ENCODE measurements at regions not wholly inside any gene's neighbourhood (a gene's known extent, or its start where the extent isn't known, plus 50 kb on each side); places are given as distances from the start of the nearest gene placed in this dataset.
"Not testable (repeated sequence)": the region's sequence is repeated elsewhere in the genome, so short reads cannot be mapped to it uniquely, and the experiment has no call there.

DNA sequence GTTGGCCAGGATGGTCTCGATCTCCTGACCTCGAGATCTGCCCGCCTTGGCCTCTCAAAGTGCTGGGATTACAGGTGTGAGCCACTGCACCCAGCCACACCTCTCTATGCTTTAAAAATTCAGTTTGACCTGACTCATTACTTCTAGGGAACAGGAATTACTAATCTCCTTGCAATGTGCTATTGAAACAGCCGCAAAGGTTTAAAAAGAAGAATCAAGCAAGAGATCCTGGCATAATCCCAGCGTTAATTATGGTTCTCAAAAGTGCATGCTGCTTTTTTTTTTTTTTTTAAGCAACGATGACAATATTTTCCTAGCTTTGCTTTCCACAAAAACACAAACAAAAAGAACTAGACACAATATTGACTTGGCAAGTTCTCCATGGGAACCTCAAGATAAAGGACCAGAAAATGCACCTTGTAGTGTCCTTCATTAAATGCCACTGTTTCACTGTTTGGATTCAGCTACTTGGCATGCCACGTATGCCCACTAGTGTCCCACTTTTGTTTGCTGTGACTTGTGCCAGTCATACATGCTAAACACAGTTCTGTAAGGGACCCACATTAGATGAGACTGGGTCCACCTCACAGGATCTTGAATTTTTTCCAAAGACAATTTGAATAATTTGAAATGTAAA is 112.6 kb upstream of the PPARGC1A start:
- no peak for DNase-seq (ENCODE audit: low read depth in 2 of 2)

DNA sequence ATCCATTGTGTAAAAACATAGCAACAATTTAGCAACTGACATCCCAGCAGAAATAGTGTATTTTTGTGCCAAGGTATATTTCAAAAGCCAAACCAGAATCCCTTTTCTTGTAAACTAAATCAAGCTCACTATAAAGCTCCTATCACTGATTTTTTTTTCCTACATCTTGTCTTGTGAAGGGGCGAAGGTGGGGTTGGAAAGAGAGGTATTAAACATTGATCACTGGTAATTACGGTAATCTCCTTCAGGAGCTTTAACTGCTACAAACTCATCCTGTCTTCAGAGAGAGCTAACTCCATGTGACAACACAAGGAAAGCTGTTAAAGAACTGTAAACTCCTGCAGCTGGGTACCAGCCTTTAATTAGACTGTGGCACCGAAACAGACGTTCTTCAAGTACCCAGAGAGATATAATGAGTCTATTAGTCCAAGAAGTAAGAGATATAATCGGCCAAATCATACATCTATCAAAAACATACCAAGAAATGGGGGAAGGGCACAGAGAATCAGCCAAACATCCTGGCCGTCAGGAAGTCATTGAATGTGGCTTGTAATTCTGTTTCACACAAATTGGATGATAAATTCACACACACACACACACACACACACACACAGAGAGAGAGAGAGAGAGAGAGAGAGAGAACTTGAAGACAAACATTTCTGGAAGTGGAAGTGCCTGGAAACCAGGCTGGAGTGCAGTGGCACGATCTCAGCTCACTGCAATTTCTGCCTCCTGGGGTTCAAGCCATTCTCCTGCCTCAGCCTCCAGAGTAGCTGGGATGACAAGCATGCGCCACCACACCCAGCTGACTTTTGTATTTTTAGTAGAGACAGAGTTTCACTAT is 111.9 kb upstream of the PPARGC1A start:
- DNase-seq (ENCODE audit: low read depth in 2 of 2): no peak

DNA sequence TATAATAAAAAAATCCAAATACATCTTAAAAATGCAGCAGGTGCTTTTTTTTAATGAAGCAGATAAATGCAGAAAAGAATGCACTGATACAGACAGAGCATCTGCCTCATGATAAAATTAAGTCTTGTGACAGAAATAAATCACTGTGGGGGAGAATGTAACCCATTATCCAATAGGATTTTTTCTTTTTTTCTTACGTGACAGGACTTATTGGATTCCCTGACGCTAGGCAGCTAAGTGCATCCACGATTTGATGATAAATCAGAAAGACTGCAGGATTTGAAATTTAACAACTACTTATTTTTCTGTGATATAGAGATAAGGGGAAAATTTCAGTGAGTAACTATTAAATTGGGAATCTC is 110.6 kb upstream of the PPARGC1A start:
- DNase-seq (ENCODE audit: low read depth in 2 of 2): no peak

DNA sequence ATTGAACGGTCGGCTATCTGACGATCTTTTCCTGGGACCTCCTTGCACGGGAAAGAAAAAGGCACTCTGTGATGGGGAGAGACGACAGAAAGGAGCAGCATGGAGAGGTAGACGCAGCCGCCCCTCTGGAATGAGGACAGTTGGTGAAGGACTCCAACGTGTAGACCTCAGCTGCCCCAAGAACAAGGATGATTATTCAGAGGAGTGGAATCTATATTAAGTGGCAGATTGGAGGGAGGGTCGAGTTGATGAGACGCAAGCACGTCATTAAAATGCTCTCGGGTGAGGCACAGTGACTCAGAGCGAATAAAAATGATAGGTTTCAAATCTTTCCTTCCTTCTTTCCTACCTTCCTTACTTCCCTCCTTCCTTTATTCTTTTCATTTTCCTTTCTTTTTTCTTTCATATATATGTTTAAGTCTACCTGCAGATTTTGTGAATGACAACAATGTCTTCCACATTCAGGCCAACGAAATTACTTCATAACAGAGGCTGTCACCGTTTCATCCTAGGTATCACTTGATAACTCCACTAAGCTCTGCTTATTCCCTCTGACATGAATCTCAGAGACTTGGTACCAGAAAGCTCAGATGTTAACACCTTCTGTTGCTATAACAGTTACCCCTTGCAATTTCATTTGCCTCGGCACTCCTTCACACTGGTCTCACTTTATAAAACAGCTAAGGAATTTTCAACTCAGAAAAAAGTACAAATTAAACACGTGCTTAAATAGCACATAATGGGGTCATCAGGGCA is 110.0 kb upstream of the PPARGC1A start:
- no peak for DNase-seq (ENCODE audit: low read depth in 2 of 2)

DNA sequence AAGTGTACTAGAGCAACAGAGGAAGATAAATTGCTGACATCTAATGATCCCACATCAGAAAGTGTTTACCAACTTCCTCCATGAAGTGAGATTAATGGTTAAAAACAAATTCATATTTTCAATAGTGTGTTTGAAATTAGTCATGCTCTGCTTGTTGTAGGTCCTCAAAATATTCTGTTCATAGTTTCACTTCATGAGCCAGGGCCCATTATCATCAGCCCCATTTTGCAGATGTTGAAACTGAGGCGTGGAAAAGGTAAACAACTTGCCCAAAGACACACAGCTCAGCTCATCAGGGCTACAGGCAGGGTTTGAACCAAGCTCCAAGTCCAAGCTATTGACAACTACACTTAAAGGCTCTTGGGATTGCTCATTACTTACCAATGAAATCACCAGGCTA is 103.5 kb upstream of the PPARGC1A start:
- DNase-seq (ENCODE audit: low read depth in 2 of 2): no peak

DNA sequence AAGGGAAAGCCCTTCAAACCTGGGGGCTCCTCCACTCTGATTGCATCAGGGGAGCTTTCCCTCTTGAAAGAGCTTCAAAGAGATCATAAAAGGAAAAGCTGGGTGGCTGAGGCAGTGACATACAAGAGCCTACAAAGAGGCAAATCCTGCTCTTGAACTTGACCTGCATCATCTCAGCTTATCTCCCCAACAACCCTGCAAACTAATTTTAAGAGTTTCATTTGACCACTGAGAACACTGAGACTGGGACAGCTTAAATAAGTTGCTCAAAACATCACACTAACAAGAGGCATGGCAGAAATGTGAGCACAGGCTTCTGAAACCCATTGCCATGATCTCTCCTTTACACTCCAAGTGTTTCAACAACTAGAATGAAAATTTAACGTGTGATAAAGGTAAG is 101.6 kb upstream of the PPARGC1A start:
- no peak for DNase-seq (ENCODE audit: low read depth in 2 of 2)

DNA sequence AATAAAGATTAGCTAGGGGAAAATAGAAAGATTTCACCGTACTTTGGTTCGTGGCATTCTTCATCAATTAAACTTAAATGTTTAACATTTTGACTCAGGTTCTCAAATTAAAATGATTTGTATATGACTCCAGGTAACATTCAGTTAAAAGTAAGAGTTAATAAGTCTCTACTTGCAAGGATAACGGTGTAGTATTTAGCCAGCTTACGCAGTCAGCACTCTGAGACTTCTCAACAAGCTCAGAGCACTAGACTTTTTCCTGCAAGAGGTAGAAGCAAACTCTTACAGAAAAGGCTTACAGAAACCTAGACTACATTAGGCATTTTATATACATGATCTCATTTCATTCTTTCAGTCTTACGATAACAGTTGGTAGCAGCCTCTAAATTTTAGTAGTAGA is 96.4 kb upstream of the PPARGC1A start:
- DNase-seq (ENCODE audit: low read depth in 2 of 2): no peak

DNA sequence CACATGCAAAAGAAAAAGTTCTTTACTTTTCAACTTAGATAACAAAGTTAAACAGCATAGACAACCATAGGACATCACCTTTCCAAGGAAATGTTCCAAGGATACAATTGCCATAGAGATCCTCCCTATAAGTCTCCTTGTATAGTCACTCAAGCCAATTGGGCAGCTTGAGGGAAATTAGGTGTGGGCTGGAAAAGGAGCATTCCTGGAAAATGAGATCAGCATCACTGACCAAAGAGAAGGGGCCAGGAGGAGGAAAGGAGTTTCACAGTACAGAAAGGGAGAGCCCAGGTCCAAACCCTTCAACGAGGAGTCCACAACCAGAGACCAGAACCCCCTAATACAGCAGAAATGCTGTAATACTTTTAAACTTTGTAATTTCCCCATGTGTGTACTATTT is 91.5 kb upstream of the PPARGC1A start:
- DNase-seq (ENCODE audit: low read depth in 2 of 2): no peak

DNA sequence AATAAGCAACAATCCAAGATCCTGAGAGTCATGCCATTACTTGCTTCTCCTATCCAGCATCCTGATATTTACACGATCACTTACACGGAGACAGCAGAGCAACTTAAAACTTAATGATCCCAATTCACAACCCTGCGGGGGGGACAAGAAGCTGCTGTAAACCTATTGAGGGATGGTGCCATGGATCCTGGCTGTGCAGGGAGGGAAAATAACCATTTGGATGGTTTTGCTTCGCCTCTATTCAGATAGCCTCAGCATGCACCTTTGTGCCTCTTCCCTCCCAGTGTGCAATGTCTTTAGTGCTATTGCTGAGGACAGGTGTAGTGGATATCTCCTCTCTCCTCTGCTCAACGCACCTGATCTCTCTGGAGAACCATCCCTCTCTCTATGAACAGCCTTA is 89.7 kb upstream of the PPARGC1A start:
- DNase-seq (ENCODE audit: low read depth in 2 of 2): no peak

DNA sequence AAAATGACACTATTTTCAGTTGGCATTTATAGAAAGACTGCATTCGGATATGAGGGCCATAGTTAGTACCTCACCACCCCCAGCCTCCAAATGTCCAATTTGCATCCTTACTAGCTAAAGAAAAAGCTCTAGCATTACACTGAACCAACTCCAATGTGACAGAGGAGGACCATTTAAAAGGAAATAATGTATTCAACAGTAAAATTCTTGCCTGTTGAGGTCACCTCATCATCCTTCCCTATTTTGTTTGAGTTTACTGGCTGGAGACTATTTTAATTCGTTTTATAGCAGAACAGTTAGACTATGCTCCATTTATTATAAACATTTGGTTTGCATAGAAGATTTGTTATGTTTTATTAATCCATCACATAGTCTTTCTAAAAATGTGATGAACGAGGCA is 88.2 kb upstream of the PPARGC1A start:
- DNase-seq (ENCODE audit: low read depth in 2 of 2): no peak

DNA sequence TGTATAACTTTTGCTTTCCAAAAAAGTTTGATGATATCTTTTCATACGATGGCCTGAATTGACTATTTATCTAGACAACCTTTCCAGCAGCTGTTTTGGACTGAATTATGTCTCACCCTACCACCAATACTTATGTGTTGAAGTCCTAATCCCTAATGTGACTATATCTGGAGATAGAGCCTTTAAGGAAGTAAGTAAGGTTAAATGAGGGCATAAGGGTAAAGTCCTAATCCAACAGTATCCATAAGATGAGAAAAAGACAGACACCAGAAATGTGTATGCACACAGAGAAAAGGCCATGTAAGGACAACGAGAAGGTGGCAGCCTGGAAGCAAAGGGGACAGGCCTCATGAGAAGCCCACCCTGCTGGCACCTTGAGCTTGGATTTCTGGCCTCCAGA is 86.6 kb upstream of the PPARGC1A start:
- DNase-seq (ENCODE audit: low read depth in 2 of 2): no peak

DNA sequence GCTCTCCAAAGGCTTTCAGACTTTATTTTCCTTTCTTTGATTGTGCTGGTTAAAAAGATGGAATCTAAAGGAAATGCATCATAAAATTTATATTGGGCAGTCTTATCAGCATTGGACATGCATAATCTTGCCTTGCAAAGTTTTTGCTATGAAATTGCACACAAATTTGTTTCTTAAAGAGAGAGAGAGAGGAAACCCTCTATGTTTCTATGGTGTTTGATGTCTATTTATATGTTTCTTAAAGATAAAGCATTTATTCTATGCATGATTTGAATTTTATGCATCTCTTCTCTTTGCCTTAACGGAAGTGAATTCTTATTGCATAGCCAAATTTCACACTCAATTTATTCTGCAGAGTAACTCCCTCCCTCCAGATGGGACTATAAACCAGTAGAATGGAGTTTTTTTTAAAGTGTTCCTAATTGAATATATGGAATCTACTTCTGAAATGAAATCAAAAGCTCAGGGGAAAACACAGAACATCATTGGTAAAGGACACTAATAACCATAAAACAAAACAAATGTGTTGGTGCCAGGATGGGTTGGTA is 83.5 kb upstream of the PPARGC1A start:
- DNase-seq (ENCODE audit: low read depth in 2 of 2): no peak

DNA sequence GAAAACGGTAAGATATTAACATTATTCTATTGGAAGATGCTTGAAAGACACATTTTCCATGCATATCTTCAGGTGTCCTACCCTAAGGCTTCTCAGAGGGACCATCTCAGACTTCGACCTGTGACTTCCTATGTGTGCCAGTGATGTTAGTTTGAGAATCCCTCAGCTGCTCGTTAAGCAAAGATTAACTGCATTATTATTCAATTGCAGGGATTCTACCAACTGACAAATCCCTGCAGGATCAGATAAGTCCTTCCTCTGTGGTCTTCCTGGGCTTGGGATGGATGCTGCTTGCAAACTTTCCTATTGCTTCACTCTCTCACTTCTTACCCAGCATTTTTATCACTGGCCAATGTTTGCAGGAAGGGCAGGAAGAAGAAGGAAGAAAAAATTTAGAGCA is 83.0 kb upstream of the PPARGC1A start:
- no peak for DNase-seq (ENCODE audit: low read depth in 2 of 2)

DNA sequence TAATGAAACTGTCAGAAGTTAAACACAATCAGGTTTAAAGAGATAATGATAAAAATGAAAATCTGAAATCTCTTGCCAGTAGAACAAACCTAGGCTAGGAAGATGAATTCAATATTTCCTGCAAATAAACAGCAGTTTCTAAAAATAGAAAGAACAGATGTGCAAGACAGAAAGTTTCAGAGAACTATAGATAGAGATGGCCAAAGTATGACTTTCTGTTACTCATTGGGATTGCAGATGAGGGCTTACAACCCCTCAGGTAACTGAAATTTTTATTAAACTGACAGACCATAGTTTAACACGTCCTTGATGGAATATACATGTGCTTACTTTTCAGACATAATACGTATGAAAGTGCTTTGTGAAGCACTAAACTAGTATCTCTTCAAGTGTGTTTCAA is 82.3 kb upstream of the PPARGC1A start:
- no peak for DNase-seq (ENCODE audit: low read depth in 2 of 2)

DNA sequence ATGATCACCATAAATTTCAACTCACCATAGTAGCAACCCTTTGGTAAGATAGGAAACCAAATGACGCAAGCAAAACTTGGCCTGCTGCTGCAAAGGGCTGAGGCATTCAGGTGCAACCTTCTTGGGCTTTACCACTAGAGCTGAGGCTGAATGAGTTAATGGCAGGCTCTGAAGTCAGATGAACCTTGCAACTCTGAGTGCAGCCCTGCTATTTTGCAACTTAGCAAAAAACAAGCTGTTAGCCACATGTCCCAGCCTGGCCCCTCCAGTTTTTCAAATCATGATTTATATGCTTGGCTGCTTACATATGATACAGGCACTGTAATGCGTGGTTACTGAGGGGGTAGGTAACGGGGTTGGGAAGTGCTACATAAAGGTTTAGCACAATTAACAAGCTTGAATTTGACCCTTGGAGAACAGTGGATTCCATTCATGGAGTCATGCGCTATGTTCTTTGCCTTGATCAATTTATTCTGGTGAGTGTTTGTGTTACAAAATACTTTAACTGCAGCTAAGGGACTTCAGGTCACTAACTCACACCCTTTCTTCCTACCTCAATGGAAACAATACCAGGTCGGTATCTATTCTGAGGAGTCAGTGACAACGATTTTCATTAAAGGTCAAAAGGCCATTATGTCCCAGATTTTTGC is 80.5 kb upstream of the PPARGC1A start:
- DNase-seq (ENCODE audit: low read depth in 2 of 2): peak; percentile 51 to 59

DNA sequence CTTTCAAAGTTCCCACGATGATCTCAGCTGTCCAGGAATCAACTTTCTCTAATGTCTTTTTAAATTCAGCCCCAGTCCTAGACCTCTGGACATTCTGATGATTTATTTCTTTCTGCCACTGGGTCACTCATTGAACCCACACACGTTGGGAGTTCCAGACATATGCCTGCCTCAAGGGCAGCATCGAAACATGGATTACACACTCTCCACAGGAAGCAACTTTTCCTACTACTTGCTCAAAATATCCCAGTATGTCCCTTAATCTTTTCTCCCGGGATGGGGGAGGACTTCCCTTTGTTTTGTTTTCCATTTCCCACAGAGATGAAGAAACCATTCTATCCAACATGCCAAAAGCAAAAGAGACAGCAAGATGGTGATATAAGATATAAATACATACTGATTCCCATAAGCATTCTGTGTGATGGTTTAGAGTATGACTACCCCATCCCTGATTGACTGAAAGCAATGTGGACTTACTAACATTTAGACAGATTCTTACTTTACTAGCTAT is 79.8 kb upstream of the PPARGC1A start:
- no peak for DNase-seq (ENCODE audit: low read depth in 2 of 2)

DNA sequence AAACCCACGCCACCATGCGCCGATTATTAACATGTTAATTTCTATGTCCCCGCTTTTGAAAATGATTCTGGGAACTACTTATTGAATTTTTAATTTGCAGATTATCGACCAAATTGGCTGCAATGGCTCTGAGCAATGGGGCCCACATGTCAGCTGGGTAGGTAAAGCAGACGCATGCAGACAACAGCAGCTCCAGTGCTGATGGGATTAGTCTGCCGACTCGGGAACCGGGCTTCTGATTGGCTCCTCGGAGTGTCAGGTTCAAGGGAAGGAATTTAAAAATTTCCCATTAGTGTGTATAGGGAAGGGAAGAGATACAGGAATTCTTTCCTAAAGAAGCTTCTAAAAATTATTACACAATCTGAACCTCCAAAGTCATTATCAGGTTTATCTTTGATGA is 77.4 kb upstream of the PPARGC1A start:
- DNase-seq (ENCODE audit: low read depth in 2 of 2): no peak

DNA sequence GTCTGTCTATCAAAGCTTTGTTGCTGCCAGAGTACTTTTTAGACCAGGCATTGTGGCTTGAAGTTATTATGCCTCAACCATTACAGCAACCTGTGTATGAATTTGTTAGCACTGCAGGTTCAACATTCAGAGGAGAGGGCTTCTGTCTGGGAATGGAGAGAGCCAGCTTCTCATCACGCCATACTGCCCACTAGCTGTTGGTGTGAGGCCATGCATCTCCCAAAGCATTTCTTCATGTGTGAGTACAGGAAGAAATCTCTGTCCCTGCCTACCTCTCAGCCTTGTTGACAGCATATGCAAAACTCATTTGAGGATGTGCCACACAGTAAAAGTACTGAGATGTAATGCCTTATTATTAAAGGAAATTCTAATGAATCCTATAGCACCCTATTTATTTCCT is 76.9 kb upstream of the PPARGC1A start:
- no peak for DNase-seq (ENCODE audit: low read depth in 2 of 2)

DNA sequence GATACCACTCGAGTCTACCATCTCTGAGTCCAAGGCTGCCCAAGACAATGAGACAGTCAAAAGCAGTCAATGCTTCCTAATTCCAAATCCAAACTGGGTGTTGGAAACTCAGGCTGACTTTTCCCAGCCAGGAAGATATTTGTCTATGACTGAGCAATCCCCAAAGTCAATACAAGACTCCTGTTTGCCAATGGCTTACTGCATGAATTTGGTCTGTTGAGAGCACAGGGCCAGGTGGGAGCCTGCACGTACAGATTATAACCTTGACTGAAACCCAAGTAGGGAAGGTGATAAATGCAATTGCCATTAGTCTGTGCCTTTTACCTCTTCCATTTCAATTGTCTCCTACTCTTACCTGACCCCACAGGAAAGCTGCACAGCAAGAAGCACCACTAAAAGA is 72.6 kb upstream of the PPARGC1A start:
- DNase-seq (ENCODE audit: low read depth in 2 of 2): no peak

DNA sequence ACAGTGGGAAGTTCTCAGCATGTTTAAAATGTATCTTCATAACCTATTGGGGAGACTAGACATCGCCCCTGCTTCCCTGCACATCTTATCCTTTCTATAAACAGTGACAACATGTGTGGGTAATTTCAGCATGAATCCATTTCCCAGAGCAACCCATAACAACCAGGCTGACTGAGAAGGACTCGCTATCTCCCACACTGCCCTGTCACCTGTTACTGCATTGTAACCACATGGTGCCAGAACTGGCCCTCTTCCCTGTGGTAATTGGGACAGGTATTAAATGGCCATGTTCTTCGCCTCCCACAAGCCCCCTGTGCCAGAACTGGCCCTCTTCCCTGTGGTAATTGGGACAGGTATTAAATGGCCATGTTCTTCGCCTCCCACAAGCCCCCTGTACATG is 71.5 kb upstream of the PPARGC1A start:
- DNase-seq (ENCODE audit: low read depth in 2 of 2): not testable (repeated sequence)

DNA sequence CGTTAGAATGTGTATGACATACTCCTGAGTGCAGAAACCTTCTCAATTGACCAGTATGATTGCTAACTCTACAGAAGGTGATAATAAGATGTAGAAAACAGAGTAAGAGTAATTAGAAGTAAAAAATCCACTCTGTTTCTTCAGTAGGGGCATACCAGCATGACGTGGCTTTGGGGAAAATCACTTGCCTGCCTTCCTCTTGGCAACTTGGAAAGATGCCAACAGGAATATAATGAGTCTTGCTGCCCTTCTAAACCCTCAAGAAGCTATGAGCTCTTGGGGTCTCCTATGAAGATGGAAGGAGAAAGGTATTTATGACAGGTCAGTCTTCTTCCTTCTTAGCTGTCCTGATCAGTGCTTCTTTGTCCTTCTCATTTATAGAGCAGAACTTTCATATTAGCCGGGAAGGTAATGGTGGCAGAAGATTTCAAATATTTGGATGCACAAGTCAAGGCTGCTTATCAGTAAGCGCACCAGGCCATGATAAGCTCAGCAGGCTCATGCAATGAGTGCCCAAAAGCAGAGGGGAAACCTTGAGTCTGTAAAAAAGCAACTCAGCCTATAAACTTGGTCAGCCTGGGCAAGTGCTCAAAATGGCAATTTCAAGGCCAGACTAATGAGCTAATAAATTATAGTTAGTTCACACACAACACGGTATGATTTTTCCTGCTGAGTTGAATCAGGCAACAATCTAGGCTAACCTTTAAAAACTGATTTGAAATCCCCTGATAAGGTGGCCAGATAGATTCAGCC is 69.7 kb upstream of the PPARGC1A start:
- no peak for DNase-seq (ENCODE audit: low read depth in 2 of 2)

Data from fibroblast of skin of left biceps (primary cell).